Activated naive CD4-positive, alpha-beta T cell treated with anti-CD3 and anti-CD28 coated beads, Interleukin-2, amount 50 U/mL, for 72 hours (primary cell): ENCODE measurements at regions not wholly inside any gene's neighbourhood (a gene's known extent, or its start where the extent isn't known, plus 50 kb on each side); places are given as distances from the start of the nearest gene placed in this dataset.

ENCODE experiments used
- ATAC-seq, 2 donors: fragments of 150-1000 bp; cut with Tn5 transposase; 2 replicates each; pipeline ENCODE4 v1.10.0; 2021; ENCODE audit warnings: mild to moderate bottlenecking in 2 of 2, moderate library complexity in 2 of 2
- DNase-seq, 2 donors: peaks; one replicate each; pipeline ENCODE4 v3.0.0; 2021 to 2022; ENCODE audit warnings: low spot score in 2 of 2
- H3K27ac Mint-ChIP-seq, 2 donors: one replicate each; pipeline ENCODE4 v1.8.0; 2022; ENCODE audit warnings: mild to moderate bottlenecking in 2 of 2, mixed read lengths in 2 of 2
- H3K36me3 Mint-ChIP-seq, 2 donors: one replicate each; pipeline ENCODE4 v1.8.0; 2022; ENCODE audit warnings: mixed read lengths in 2 of 2
- H3K9me3 Mint-ChIP-seq, 2 donors: one replicate each; pipeline ENCODE4 v1.8.0; 2022; ENCODE audit warnings: mixed read lengths in 2 of 2

DNA sequence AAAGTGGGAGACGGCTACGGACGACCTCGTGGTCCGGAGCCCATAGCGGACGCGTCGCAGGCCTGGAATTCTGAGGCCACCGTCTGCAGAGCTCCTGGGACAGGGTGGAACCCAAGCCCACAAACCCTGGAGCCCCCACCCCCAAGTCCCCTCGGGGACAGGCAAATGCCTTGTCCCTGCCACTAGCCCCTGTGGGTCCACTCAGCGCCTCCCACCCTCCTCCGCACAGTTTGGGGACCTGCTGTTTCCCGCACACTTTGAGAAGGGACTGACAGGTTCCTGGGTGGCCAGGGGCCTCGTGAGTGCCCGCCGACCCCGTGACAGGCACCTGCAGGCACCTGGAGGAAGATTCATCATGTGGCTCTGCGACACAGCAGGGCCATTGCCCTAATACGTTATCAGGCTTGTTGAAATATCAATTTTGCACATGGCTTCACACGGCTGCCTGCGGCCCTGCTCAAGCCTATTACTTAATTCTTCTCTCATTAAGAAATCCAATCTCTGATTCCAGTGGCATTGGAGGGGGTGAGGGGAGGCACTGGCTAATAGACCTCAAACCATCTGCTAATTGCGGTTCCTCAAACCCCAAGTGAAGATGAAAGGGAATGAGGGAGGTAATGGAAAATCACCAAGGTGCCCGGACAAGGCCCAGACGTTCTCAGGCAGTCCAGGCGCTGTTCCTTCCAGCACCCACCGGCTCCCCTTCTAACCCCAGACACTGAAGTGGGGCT lies 672.5 kb downstream of the BRD1 start:
- no peak overlapping the region for H3K27ac Mint-ChIP-seq
- no peaks in the 10 kb centered on the region for H3K36me3 Mint-ChIP-seq
- DNase-seq (no peak), ATAC-seq (no peak)
- no peaks in the 10 kb centered on the region for H3K9me3 Mint-ChIP-seq

DNA sequence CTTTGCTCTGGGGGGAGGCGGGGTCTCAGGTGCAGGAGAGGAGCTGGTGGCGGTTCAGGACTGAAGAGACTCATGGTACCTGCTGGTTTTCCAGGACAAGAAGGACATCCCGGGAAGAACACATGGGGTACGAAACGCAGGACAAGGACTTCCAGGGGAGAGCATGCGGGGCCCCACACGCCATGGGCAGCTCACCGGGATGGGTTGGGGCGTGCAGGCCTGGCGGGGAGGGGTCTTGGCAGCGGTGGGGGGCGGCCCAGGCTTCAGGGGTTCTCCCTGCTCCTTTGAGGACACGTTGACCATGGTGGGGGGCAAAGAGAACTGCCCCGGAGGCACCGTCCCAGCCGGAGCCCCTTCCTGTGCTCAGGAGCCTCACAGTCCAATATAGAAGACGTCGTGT lies 673.2 kb downstream of the BRD1 start:
- H3K36me3 Mint-ChIP-seq: no peaks in the 10 kb centered on the region
- no peaks in the 10 kb centered on the region for H3K9me3 Mint-ChIP-seq
- H3K27ac Mint-ChIP-seq: no peak overlapping the region
- ATAC-seq (no peak), DNase-seq (no peak)

- no peak overlapping the region for H3K27ac Mint-ChIP-seq
- no peaks in the 10 kb centered on the region for H3K36me3 Mint-ChIP-seq
- no peaks in the 10 kb centered on the region for H3K9me3 Mint-ChIP-seq
- ATAC-seq (no peak), DNase-seq (no peak)
These were observed 673.8 kb downstream of the BRD1 start for GRCh38 chr22:49153921-49154320.

DNA sequence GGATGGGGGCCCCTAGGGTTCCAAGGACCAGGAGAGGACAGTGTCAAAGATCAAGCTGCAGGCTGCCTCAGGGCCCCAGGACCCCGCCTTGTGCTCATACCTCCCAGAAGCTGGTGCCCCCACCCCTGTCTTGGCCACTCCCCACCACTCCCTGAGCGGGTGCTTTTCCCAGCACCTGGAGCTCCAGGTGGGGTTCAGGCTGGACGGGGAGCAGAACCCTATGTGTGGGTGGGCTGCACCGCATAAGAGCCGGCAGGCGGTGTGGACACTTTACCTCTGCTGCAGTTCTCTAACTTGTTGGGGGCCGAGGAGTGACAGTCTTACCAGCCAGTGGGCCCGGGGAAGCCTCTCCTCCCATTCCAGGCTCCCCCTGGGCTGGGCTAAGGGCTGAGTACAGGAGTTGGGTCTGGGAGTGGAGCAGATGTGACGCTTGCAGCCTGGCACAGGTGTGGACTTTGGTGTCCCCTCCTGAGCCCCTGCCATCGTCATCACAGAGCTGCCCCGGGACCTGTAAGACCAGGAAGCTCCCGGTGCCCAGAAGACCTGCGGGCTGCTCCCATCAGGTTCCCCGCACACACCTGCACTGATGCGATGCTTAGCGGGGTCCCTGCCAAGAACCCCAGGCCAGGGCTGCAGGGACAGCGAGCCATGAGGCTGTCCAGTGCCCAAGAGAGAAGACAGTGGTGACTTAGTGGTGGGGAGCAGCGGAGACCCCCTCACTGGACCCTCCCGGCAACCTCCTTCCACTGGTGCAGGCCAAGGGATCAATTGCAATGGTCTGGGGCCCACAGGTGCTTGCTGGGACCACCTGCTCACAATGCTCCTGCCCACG lies 674.5 kb downstream of the BRD1 start:
- Mint-ChIP-seq H3K9me3 (no peaks in the 10 kb centered on the region), H3K36me3 (no peaks in the 10 kb centered on the region), H3K27ac (no peak overlapping the region)
- DNase-seq (no peak), ATAC-seq (no peak)

DNA sequence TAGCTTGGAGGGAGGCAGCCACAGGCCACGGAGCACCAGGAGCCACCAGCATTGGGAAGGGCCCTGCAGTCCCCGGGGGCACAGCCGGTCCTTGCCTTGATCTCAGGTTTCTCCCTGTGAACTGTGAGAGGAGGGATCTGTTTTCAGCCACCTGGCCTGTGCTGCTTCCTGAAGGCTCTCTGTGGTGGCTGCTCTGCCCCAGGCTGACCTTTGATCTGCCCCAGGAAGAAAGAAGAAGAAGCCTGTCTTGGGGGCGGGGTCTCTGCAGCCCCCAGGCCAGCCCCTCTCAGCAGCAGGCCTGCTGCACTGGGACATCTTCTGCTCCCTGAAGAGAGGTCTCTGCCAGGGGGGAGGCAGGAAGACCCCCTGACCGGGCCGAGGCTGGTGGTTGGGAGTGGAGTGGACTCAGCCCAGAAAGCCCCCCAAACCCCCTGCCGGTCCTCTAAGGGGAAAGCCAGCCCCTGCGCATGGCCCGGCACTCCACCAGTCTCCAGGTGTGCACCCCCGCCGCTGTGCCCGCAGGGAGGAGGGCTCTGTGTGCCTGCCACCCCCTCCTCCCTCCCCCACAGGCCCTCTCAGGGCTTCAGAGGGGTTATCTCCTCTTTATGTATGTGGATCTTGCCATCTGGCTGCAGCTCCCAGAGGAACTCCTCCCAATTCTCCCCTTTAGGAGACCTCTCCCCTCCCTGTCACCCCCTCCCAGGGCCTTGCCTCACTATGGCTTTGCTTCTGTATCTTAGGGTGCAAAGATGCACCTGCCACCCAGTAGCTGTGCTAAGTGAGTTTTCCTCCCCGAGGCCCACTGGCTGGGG lies 675.3 kb downstream of the BRD1 start:
- H3K27ac Mint-ChIP-seq: no peak overlapping the region
- H3K9me3 Mint-ChIP-seq: no peaks in the 10 kb centered on the region
- no peak for DNase-seq
- no peaks in the 10 kb centered on the region for H3K36me3 Mint-ChIP-seq
- ATAC-seq: no peak

GRCh38 chr22:49151256-49152126 lies 676.2 kb downstream of the BRD1 start:
- no peak overlapping the region for H3K27ac Mint-ChIP-seq
- no peak for DNase-seq
- ATAC-seq: no peak
- no peaks in the 10 kb centered on the region for H3K36me3 Mint-ChIP-seq
- no peaks in the 10 kb centered on the region for H3K9me3 Mint-ChIP-seq

DNA sequence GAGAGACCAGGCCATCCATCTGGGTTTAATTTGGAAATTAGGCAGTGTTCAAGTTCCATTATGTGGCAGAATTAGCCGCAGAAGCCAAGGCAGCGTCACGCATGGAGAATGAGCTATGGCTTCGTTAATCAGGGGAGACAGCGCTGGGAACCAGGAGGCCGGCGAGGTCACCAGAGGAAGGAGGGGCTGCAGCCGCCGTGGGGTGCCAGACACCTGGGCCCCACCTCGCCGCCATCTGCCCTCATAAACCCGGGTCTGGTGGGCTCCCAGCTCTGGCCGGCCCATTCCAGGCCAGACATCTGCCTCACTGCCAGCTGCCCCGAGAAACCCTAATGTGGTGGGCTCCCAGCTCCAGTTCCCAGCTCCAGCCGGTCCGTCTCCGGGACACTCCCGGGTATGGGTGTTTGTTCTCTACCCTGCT lies 676.9 kb downstream of the BRD1 start:
- DNase-seq (no peak), ATAC-seq (no peak)
- H3K36me3 Mint-ChIP-seq: no peaks in the 10 kb centered on the region
- no peaks in the 10 kb centered on the region for H3K9me3 Mint-ChIP-seq
- no peak overlapping the region for H3K27ac Mint-ChIP-seq

DNA sequence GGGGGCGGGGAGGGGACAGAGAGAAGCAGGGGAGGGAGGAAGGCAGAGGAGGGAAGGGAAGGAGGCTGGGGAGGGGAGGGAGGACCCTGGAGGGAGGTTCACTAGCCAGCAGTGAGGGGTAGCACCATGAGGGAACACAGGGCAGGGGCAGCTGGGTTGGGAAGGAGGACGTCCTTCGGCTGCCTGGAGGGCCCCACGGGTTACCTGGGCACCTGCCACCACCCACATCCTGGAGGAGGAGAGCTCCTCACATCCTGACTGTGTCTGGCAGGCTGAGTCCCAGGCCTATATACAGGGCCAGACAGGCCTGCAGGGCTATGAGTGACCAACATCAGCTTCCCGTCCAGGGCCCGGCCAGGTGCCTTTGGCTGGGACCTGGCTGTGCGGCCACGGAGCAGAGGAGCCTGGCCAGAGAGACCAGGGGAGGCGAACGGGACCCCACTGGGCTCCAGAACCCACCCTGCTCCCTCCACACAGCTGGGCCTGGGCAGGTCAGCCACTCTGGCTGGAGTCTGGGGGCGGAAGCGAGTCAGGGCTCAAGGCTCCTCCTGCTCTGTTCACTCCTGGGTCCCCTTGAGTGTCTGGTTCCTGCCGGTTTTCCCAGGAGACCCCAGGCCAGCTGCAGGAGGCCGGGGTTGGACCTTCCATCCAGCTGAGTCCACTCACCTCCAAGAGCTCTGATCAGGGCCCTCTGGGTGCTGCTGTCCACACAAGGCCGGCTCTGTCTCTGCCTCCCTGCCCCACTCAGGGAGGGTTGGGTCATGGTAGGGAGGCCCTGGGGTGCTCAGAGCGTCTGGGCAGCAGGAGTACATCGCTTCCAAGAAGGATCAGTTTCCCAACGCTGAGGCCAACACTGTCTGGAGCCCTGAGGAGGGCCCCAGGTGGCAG lies 677.7 kb downstream of the BRD1 start:
- no peak for DNase-seq
- no peaks in the 10 kb centered on the region for H3K36me3 Mint-ChIP-seq
- no peaks in the 10 kb centered on the region for H3K9me3 Mint-ChIP-seq
- no peak overlapping the region for H3K27ac Mint-ChIP-seq
- no peak for ATAC-seq

DNA sequence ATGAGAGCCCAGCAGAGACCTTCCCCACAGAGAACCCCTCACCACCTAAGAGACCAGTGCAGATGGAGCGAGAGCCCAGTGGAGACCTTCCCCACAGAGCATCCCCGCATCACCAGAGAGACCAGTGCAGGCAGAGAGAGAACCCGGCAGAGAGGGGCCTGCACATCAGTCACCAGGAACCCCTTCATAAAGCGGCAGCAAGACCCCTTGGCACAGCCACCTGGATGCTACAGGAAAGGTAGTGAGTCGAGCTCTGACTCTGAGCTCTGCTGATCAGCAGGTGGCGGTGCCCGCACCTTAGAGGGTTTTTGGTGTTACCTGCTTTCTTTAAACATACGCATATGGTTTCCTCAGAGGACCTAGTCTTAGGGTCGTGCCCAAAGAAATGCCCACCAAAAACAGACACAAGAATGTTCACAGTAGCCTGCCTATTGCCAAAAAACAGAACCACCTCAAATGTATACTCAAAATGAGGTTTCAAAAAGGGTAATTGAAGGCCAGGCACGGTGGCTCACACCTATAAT lies 678.7 kb downstream of the BRD1 start:
- Mint-ChIP-seq H3K27ac (no peak overlapping the region), H3K36me3 (no peaks in the 10 kb centered on the region), H3K9me3 (no peaks in the 10 kb centered on the region)
- no peak for DNase-seq
- no peak for ATAC-seq

DNA sequence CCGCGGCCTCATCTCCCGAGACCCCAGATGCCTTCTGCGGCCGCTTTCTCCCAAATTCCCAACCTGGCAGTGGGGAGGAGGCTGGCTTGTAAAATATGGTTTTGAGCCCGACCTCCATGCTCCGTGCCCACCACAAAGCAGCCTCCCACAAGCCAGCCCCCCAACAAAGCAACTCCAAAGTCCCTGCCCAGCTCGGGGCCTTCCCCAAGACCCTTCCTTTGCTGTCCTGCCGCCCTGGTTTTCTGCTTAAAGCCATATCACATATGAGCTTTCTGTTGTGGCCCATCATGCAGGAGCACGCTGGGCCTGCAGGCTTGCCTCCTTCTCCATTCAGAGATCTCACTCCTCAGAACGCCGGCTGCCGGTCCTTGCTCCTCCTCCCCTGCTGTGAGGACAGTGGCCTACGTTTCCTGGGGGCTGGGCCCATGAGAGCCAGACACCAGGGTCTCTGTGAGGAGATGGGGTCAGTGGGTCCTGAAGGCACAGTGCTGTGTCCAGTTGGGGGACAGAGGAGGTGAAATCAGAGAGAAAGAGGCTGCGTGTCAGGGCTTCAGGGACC lies 680.0 kb downstream of the BRD1 start:
- DNase-seq (no peak), ATAC-seq (no peak)
- Mint-ChIP-seq H3K27ac (no peak overlapping the region), H3K9me3 (no peaks in the 10 kb centered on the region), H3K36me3 (no peaks in the 10 kb centered on the region)

GRCh38 chr22:49147171-49147570 lies 680.5 kb downstream of the BRD1 start:
- no peak overlapping the region for H3K27ac Mint-ChIP-seq
- no peak for DNase-seq
- no peaks in the 10 kb centered on the region for H3K9me3 Mint-ChIP-seq

GRCh38 chr22:49146511-49146910 lies 681.2 kb downstream of the BRD1 start:
- Mint-ChIP-seq H3K9me3 (no peaks in the 10 kb centered on the region), H3K36me3 (no peaks in the 10 kb centered on the region), H3K27ac (no peak overlapping the region)
- DNase-seq (no peak), ATAC-seq (no peak)

More at GRCh38 chr22:49147171-49147570, 680.5 kb downstream of the BRD1 start:
- H3K36me3 Mint-ChIP-seq: no peaks in the 10 kb centered on the region
- no peak for ATAC-seq

DNA sequence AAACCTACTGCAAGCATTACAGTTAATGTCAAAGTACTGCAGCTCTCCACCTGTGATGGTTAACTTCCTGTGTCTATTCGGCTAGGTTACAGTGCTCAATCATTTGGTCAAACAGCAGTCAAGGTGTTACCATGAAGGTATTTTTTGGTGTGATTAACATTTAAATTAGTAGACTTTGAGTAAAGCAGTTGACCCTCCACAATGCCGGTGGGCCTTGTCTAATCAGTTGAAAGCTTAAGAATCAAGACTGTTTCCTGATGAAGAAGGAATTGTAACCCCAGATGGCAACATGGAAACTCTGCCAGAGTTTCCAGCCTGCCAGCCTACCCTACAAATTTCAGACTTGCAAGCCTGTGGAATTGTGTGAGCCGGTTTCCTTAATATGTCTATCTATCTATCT lies 683.9 kb downstream of the BRD1 start:
- Mint-ChIP-seq H3K9me3 (peaks cover 0 to 1% of the 10 kb centered on the region in 2 donors), H3K36me3 (no peaks in the 10 kb centered on the region), H3K27ac (no peak overlapping the region)
- DNase-seq: no peak
- no peak for ATAC-seq

GRCh38 chr22:49142891-49143290 lies 684.8 kb downstream of the BRD1 start:
- no peaks in the 10 kb centered on the region for H3K36me3 Mint-ChIP-seq
- DNase-seq: no peak
- H3K9me3 Mint-ChIP-seq: peaks cover 0 to 9% of the 10 kb centered on the region in 2 donors
- no peak overlapping the region for H3K27ac Mint-ChIP-seq
- ATAC-seq: no peak

- Mint-ChIP-seq H3K9me3 (peaks cover 0 to 9% of the 10 kb centered on the region in 2 donors), H3K36me3 (no peaks in the 10 kb centered on the region), H3K27ac (no peak overlapping the region)
- DNase-seq (no peak), ATAC-seq (no peak)
These were observed 685.4 kb downstream of the BRD1 start for GRCh38 chr22:49142296-49142695.
